NCI-H1105 treated with DMSO at 0.1 percent for 48 hours (cell line): ENCODE measurements at regions not wholly inside any gene's neighbourhood (a gene's known extent, or its start where the extent isn't known, plus 50 kb on each side); places are given as distances from the start of the nearest gene placed in this dataset.
A peak's percentile ranks its signal among the peaks of the same experiment; 100 is the strongest.
"Not testable (repeated sequence)": the region's sequence is repeated elsewhere in the genome, so short reads cannot be mapped to it uniquely, and the experiment has no call there.

Source experiments
- DNase-seq: peaks from one replicate; lab custom pipeline; 2025; lab: John Stamatoyannopoulos, UW

DNA sequence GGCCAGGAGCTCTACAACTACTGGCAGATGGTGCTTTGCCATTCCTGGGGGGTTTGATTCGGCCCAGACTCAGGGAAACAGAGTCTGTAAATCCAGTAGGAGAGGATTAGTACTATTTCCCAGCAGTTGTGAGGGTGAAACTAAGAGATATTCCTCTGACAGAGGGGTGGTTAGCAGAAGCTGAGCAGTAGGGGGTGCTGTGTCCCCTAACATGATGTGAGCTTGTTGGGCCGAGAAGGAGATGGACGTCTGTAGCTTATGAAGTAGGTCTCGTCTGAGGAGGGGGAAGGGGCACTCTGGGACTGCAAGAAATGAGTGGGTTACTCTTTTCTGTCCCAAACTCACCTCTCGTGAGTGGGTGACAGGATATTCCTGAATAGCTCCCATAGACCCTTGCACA lies 179.2 kb upstream of the MBL2 start:
- no peak for DNase-seq

DNA sequence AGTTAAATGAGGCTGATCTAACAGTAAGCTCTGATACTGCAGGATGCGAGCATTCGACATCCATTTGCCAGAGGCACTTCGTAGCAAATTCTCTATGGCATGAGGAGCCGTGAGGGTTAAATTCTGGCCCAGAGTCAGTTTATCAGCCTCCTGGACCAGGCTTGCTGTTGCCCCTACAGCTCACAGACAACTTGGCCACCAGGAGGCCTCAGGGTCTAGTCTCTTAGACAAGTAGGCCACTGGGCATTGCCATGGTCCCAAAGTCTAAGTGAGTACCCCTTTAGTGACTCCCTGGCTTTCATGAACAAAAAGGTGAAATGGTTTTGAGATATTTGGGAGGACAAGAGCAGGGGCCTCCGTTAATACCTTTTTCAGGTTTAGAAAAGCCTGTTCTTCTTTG lies 178.0 kb upstream of the MBL2 start:
- DNase-seq, result no peak

DNA sequence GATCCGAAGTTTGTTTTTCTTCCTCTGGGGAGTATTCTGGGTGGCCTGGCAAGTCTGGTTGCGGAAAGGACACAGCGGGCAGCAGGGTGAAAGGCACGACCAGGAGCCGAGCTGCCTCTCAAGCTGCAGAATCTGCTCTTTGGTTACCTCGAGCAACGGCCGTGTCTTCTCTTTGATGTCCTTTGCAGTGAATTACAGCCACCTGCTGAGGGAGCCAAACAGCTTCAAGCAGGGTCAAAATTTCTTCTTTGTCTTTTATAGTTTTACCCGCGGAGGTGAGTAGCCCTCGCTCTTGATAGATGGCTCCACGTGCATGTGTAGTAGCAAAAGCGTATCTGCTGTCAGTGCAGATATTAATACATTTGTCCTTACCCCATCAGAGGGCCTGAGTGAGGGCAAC lies 177.3 kb upstream of the MBL2 start:
- DNase-seq, result no peak

DNA sequence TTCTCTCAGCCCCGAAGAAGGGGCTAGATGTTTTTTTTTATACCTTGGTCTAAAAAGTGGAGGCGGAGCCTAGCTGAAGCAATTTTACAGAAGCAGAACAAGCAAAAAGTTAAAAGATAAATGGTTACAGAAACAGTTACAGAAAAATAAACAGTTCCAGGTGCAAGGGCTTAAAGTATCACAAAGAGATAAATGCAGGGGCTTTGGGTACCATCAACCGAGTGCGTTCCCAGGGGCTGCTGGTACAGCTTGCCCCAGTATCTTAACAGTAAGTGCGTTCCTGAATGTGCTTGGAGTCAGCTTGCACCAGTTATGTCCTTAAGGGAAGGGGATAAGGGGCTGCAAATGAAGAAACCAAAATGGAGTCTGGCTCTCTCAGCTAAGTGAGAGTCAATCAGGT lies 173.9 kb upstream of the MBL2 start:
- no peak for DNase-seq

DNA sequence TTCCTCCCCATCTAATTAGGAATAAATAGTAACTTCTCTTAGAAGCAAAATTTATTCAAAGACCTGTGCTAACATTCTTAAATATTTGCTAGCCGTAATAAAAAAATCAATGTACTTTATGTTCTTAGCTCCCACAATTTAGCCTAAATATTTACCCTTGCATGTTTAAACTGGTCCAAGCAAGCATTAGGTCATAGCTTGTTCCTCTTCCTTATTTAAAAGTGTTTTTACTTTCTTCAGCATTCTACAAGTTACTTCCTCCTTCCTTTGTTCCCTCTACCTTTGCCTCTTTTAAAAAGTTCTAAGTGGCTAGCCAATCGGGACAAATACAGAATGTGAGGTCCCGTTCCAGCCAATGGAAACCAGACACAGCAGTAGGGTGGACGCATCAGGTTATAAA lies 172.9 kb upstream of the MBL2 start:
- not testable (repeated sequence) for DNase-seq

DNA sequence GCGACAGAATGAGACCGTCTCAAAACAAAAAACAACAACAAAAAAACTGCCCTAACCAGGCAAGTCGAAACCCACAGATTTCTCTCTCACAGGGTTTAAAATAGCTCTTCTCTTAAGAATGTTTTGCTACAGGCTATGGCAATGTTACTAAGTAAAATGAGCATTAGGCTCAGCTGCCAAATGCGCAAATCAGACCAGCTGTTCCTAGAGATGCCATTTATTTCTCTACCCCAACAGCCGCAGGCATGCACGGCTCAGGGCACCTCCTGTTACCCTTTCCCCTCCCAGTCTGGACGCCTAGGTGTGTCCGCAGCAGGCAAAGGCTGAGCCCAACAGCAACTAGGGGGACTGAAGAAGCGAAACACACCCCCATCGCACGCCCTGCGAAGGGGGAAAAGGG lies 168.3 kb upstream of the MBL2 start:
- no peak for DNase-seq

DNA sequence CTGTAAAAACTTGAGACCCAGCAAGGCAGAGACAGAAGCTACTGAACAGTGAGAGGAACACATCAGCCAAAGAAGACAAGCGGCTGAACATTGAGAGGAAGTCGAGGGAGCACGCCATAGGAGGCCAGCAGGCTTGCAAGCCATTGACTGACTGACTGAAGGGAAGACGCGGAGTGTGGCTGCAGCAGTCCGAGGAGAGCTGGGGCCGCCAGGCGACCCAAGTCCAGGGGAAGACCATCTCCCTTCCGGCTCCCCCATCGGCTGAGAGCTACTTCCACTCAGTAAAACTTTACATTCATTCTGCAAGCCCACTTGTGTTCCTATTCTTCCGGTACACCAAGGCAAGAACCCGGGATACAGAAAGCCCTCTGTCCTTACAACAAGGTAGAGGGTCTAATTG lies 167.3 kb upstream of the MBL2 start:
- DNase-seq, result no peak

DNA sequence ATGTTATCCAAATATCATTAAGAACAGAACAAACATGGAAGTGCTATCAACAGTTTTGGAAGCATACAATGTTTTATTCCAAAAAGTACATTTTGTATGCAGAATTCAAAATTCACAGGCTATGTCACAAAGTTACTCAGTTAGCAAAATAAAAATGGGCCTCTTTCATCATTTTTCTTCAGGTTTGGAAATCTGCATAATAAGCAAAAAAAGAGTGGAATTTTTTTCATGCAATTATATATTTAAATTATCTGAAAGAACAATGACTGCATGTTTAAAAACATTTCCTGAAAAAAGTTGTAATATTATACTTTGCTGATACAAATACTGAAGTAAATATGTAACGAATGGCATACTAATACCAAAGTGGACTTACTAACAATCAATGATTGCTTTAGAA lies 161.2 kb upstream of the MBL2 start:
- DNase-seq, result no peak

DNA sequence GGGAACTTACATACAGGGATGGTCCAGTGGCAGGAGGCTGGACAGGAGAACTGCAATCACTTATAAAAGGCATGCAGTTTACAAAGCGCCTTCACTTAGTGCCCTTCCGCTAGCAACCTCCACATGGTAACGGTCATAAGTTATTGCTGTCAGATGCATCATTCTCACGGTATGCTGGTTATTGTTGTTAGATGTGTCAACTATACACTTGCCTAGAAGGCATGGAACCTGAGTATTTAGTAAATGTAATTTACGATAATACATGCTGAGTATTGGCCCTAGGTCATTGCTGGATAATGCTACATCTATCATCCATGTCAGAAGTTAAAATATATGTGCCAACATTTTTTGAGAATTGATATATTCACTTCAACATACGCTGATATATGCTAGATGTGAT lies 155.1 kb upstream of the MBL2 start:
- no peak for DNase-seq

DNA sequence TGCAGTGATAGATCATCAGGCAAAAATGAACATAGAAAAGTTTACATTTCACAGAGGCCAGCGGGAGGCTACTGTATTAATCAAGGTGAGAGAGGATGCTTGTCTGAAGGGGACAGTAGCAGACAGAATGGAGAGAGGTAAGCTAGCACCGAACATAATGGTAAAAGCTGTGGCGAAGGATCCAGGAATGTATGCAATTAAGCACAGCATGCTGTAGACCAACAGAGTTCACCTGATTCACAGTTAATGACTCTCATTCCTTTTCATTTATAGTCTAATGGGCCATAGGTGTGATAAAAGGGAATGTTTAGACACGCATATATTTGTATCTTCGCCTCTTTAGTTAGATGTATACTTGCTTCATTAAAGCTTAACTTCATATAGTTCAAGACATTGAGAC lies 150.9 kb upstream of the MBL2 start:
- DNase-seq, result no peak

DNA sequence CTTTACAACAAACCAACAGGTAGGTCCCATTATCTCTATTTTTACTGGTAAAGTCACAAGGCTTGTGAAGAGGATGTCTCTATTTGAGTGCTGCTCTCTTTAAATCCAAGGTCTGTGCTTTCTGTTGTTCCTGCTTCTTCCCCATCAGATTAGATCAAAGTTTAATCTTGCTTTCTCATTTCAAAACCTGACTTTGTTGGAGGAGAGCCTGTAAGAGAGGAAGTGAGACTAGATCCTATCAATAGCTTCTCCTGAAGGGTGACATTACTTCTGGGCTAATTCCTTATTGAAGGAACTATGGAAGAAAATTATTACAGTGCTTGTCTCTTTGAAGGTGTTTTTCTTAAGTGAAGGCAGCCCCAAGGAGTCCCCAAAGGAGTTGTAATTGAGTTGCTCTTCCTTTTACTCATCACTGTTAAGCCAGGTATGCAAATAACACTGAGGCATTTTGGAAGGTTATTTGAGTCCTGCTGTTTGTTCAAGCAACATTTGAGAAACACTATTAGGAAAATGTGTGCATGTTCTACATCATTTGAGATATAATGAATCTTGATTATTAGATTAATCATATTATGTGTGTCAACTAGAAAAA lies 146.2 kb upstream of the MBL2 start:
- DNase-seq, result no peak

DNA sequence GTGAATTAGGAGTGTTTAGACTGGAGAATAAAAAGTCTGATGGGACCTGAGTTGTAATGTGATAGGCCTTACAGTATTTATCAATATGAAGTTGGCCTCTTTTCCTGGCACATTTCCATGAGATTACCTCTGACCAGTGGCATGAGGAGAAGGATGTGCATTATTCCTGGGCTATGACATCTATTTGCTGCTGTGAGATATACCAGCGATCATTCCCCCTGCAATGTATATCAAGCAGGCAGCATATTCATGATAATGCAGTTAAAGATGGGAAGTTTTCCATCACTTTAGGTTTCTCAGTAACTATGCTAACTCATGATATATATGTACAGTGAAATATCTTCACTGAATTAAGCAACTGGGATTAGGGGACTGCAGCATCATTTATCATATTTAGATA lies 142.8 kb upstream of the MBL2 start:
- DNase-seq, result no peak

DNA sequence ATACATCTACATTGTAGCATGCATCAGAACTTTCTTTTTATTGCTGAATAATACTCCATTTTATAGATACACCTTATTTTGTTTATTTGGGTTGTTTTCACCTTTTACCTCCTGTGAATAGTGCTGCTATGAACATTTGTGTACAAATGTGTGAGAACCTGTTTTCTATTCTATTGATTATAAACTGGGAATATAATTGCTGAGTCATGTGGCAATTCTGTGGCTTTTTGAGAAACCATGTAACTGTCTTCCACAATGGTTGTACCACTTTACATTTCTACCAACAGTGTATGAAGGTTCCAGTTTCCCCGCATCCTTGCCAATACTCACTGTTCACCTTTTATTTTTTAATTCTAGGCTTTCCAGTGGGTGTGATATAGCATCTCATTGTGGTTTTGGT lies 138.6 kb upstream of the MBL2 start:
- DNase-seq, result no peak

DNA sequence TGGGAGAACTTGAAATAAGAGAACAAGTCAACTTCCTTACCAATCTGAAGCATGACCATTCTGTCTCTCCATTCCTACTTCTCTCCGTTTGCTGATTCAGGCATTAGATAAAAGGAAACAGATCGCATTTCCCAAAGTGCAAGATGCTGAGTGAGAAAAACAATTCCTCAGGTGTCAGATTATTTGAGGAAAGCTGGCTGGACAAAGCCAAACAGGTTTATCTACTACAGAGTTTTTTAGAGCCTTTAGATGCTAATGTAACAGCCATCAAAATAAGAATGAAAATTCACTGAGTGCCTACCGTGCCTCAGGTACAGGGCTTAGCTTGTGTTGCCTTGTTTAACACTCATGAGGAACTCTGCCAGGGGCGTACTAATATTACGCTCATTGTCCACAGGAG lies 135.9 kb upstream of the MBL2 start:
- DNase-seq, result no peak

DNA sequence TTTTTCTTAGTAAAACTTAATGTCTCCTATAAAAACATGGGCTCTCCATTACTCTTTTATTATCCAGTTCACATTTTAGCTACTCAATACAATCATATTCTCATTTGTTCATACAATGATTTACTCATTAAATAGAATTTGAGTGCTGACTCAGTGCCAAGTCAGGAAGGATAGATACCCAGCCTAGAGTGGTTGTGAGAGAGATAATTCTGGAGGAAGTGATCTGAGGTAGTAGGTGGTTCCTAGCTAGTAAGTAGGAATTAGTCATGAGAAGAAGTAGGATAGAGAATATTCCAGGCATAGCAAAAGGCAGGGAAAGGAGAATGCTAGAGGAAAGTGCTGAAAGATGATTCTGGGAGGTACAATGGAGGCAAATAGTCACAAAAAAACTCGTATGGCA lies 133.5 kb upstream of the MBL2 start:
- DNase-seq, result no peak

DNA sequence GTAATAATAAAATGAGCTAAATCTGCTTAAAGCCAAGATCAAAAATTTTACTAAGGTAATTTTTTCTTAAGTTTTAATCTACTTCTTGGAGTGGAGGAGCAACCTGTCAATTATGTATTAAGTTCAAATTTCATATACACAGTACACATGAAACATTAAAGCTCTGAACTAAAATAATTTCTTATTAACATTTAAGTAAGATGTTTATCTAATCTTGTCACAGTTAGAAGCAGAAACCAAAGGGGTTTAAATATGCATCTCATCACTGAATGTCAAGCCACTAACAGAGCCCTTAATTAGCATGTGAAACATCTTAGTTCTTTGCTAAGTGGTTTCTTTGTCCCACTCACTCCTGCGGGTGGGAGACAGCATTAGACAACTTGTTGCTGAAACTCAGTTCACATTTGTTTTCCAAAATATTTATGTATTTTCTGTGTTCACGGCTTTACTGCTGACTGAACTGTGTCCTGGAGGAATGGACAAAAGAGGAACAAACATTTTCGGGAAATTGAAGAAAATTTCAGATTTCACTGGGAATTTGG lies 130.9 kb upstream of the MBL2 start:
- no peak for DNase-seq

DNA sequence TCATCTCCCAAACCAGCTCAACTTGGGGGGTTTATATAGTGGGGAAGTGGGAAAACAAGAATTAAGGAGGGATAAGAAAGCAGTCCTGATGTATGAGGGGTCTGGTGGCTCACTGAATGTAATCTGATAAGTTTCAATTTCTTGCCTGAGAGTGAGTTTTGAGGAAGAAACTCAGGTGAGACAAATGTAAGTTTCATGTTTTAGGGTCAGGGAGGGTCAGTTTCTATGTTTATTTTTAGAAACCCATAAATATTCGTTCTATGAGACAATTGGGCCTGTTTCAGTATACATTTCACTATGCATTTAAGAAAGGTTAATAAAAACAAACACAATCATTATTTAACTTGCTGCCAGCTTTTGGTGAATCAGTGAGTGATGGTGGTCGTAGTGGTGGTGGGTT lies 128.0 kb upstream of the MBL2 start:
- DNase-seq, result no peak

DNA sequence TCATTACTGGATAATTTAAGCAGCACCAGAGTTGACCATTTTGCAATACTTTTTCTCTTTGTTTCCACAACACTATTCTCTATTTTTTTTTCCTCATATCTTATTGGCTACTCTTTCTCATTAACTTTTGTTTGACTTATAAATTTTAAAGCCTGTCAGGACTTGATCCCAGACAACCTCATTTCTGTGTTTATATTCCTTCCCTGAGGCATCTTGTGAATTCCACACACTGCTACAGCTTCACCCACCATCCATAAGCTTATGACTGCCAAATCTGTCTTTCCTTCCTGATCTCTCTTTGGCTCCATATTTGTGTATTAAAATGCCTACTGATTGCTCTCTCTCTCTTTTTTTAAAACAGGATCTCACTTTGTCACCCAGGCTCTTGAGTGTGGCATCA lies 124.6 kb upstream of the MBL2 start:
- DNase-seq, result no peak

DNA sequence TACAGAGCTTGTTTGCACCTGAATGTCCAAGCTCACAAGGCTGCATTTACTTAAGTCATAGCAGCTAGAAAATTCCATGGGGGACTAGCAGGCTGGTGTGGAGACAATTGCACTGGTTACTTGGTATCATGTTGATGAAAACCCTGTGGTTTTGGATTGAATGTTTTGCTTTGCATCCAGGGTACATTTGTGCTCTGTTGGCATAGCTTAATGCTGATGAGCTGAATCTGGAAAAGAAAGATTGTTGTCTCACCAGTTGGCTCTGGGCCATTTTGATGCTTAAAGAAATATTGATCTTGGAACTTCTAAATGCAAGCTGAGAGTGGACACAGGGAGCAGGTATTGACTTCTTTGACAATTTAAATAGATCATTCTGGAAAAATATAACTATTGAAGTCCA lies 122.5 kb upstream of the MBL2 start:
- DNase-seq, result no peak

DNA sequence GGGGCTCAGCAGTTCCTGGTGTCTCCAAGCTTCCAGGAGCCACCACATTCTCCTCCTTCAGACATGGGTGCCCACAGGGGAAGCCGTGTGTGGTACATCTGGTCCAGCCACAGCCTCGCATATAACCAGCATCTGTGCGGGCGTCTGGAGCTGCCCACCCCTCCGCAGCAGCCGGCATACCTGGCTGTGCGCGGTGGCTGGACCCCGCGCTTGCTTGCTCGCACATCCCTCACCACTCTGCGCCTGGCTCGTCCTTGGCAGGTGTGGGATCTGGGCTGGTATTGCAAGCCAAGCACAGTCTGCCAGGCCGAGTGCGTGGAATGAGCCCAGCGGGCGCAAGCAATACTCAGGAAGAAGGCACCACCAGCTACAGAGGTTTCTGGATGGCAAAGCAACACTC lies 117.7 kb upstream of the MBL2 start:
- no peak for DNase-seq

DNA sequence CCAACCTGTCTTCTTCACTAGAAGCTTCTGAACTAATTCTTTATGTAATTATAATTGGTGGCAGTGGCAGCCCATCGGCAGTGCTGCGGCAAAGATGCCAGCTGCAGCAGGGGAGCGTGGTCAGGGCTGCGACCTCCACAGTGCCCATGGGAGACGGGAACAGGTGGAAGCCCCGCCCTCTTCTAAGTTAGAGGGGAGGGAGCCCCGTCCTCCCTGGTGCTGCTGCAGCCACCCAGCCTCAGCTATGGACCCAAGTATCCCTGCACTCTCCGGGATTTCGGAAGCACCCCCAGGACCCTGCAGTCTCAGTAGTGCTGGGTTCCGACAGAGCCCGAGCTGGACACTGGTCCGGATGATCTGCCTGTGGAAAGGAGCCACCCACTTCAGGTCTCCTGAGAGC lies 117.0 kb upstream of the MBL2 start:
- DNase-seq, result no peak

DNA sequence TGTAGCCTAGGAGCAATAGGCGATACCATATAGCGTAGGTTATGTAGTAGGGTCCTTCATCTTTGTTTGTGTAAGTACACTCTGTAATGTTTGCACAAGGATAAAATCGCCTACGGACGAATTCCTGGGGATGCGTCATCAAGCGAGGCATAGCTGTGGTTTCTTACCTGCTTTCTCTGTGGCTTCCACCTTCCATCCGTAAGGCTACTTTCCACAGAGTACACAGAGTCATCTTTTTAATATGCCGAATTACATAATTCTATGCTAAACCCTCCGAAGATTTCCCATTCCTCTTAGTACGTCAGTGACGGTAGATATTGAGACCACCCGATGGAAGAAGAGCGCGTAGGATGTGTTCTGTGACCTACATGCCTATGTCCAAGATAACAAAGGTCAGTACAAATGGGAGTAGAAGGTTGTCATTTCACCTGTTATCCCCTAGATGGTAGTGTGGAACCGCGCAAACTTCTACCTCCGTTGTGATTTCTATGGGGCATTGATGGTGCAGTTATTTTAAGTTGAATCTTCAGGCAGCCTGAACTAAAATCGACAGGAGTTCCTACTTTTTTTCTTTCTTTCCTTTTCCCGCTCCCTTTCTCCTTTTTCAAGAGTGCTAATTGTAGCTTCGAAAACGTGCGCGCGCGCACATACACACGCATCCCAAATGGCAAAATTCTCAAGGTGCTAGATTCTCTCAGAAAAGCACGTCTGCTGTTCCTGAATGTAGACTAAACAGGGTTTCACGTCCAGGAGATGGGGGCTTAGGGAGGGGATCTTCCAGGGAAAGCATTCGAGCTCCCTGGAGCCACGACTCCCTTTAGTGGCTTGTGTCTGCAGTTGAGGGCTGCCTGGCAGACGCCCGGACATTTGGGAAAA lies 111.7 kb upstream of the MBL2 start:
- DNase-seq, result peak; percentile 5

DNA sequence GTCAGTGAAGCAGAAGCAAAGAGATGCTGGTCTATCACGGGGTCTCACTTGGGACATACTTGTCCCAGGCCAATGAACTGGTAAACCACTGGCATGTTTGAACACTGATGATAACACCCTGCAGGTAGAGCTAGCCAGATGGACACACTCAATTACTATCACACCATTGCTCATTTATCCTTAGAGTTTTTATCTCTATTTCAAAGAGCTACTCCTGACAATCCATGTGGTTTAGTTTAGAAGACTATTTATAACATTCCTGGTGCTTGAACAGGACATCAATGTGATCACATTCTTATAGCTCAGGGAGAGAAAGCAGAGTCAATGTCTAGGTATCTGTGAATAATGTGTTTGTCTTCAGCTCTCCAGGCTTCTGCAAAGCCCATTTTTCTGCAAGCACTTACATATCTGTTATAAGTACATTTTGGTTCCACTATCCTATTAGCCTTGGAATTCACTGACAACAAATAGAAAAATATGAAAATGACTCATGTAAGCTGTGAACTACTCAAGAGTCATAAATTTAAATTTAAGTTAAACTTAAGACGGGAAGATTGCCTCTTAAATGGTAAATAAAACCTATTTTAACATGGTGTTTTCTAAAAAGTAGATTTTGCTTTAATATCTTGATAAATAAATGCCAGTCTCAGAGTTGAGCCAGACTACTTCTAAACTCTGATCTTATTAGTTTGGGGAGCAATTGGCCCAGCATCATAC lies 106.7 kb upstream of the MBL2 start:
- DNase-seq, result no peak
